Chondrocyte (in vitro differentiated cells): ENCODE measurements at regions not wholly inside any gene's neighbourhood (a gene's known extent, or its start where the extent isn't known, plus 50 kb on each side); places are given as distances from the start of the nearest gene placed in this dataset.

Experiments used
- DNase-seq: peaks from one replicate; pipeline ENCODE4 v3.0.0; 2021; ENCODE audit warnings: mixed read lengths, low spot score
- H3K27ac Mint-ChIP-seq: one replicate; pipeline ENCODE4 v1.8.0; 2021; ENCODE audit warnings: mild to moderate bottlenecking, moderate library complexity, mixed read lengths; ENCODE audit not compliant: unreplicated experiment
- H3K27me3 Mint-ChIP-seq: 2 replicates; pipeline ENCODE4 v1.8.0; 2021; ENCODE audit warnings: low read depth, mixed read lengths
- H3K36me3 Mint-ChIP-seq: 2 replicates; pipeline ENCODE4 v1.8.0; 2021; ENCODE audit warnings: low read depth, mixed read lengths
- H3K4me1 Mint-ChIP-seq: 2 replicates; pipeline ENCODE4 v1.8.0; 2021; ENCODE audit warnings: low read depth, mild to moderate bottlenecking, mixed read lengths
- H3K4me3 Mint-ChIP-seq: one replicate; pipeline ENCODE4 v1.8.0; 2021; ENCODE audit warnings: mild to moderate bottlenecking, moderate library complexity, mixed read lengths; ENCODE audit not compliant: unreplicated experiment
- H3K9me3 Mint-ChIP-seq: 2 replicates; pipeline ENCODE4 v1.8.0; 2021; ENCODE audit warnings: low read depth, mixed read lengths
- CTCF ChIP-seq: fragments of 200-600 bp; sonication (generic); IDR thresholded peaks from 2 replicates; pipeline ENCODE4 v1.5.0; 2021; ENCODE audit warnings: antibody characterized with exemption, mild to moderate bottlenecking, moderate library complexity

- no peaks in the 10 kb centered on the region for H3K4me1 Mint-ChIP-seq
- no peak overlapping the region for H3K27ac Mint-ChIP-seq
- no peak overlapping the region for H3K4me3 Mint-ChIP-seq
- H3K27me3 Mint-ChIP-seq = no peaks in the 10 kb centered on the region
- peaks cover 11% of the 10 kb centered on the region for H3K9me3 Mint-ChIP-seq
- peaks cover 1% of the 10 kb centered on the region for H3K36me3 Mint-ChIP-seq
- TF ChIP-seq CTCF = no peak
- no peak for DNase-seq
Measured at GRCh38 chr18:25710981-25711380, 359.0 kb upstream of the ZNF521 start.

DNA sequence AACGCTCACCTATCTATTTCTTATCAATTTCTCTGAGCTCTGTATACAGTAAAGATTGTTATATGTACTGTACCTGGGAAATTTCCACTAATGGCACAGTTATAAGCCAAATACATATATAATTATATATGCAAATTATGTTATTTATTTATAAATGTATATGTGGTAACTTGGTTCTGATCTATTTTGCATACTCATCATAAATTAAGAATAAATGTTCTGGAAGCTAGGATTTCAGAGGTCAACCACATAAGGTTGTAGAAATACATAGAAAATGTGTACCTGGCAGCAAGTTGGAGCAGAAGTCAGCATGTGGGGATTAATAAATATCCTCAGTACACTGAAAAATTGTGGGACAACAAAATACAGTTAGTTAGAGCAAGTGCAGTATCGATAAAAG, 353.7 kb upstream of the ZNF521 start:
- Mint-ChIP-seq H3K27me3 (no peaks in the 10 kb centered on the region), H3K36me3 (no peaks in the 10 kb centered on the region), H3K9me3 (no peaks in the 10 kb centered on the region), H3K4me1 (no peaks in the 10 kb centered on the region), H3K4me3 (no peak overlapping the region), H3K27ac (no peak overlapping the region)
- no peak for DNase-seq
- TF ChIP-seq CTCF = no peak

DNA sequence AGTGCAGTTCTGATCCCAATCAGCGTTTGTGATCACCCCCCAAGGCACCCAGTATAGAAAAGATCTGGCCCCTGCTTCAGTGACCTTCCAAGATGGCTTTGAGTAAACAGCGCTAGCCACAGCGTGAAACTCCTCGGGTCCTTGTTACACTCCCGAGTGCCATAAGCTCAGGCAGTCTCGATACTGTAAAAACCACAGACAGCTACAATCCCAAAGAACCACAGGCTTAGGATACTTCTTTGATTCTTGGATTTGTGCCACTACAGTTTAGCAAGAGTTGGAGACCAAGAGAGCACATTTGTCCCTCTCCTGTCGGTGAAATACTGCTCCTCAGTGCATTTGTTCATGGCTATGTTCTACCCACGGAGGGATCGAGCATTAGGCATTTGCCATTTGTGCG, 352.5 kb upstream of the ZNF521 start:
- H3K4me1 Mint-ChIP-seq = no peaks in the 10 kb centered on the region
- H3K36me3 Mint-ChIP-seq = no peaks in the 10 kb centered on the region
- no peak overlapping the region for H3K27ac Mint-ChIP-seq
- no peak for DNase-seq
- H3K4me3 Mint-ChIP-seq = no peak overlapping the region
- no peaks in the 10 kb centered on the region for H3K9me3 Mint-ChIP-seq
- no peaks in the 10 kb centered on the region for H3K27me3 Mint-ChIP-seq
- no peak for TF ChIP-seq CTCF

DNA sequence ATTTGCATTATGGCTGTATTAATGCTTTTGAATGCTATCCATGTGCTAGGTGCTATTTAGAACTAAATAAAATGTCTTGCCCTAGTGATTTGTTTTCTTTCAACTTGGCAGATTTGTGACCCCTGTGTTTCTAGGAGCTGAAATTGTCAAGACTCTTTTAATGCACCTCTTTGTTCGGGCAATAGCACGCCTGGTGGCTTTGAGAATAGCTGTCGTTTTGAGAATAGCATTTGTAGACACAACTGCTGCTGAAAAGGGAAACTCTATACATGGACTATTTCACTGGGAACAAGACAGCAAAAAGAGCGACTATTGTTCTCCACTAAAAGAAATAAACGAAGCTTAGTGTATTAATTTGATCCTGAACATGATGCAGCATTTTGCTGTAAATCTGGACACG, 352.1 kb upstream of the ZNF521 start:
- Mint-ChIP-seq H3K36me3 (no peaks in the 10 kb centered on the region), H3K4me1 (no peaks in the 10 kb centered on the region), H3K4me3 (no peak overlapping the region), H3K27me3 (no peaks in the 10 kb centered on the region), H3K9me3 (no peaks in the 10 kb centered on the region), H3K27ac (no peak overlapping the region)
- DNase-seq = no peak
- no peak for TF ChIP-seq CTCF

DNA sequence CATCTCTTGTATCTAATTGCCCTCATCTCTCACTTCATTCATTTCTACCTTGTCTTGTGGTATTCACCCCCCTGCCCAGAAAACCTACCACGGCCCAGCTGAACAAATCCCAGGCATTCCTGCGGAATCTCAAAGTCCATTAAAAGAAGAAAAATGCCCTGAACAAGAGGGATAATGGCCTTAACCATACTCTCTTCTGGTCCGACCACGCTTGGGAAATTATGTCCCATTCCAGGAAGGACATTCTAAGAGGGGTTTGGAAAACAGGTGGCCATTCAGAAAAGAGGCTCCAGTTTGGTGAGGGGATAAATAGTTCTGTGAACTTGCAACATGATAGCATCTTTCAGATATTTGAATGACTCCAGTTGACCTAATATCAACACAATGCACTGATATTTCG, 349.9 kb upstream of the ZNF521 start:
- no peak overlapping the region for H3K27ac Mint-ChIP-seq
- H3K36me3 Mint-ChIP-seq = no peaks in the 10 kb centered on the region
- no peak for TF ChIP-seq CTCF
- no peak overlapping the region for H3K4me3 Mint-ChIP-seq
- H3K27me3 Mint-ChIP-seq = no peaks in the 10 kb centered on the region
- H3K4me1 Mint-ChIP-seq = no peaks in the 10 kb centered on the region
- DNase-seq = no peak
- H3K9me3 Mint-ChIP-seq = no peaks in the 10 kb centered on the region
